Loucy (cell line): ENCODE measurements at regions not wholly inside any gene's neighbourhood (a gene's known extent, or its start where the extent isn't known, plus 50 kb on each side); places are given as distances from the start of the nearest gene placed in this dataset.

Experiments
- CTCF ChIP-seq: fragments of 200-600 bp; sonication (generic); conservative IDR thresholded peaks from 2 replicates; pipeline ENCODE4 v1.5.1; 2014; ENCODE audit warnings: mild to moderate bottlenecking, antibody characterized with exemption, low read length
- EZH2phosphoT487 ChIP-seq: fragments of 200-600 bp; IDR thresholded peaks from 2 replicates; pipeline ENCODE4 v1.6.1; 2018; ENCODE audit warnings: antibody characterized with exemption, mild to moderate bottlenecking, moderate library complexity, borderline replicate concordance

- TF ChIP-seq CTCF (peak; percentile 88), EZH2phosphoT487 (no peak)
These were observed 72.7 kb upstream of the AK4 start for GRCh38 chr1:65075123-65075976.
